Mesenchymal stem cell (in vitro differentiated cells and primary cell): ENCODE measurements at regions not wholly inside any gene's neighbourhood (a gene's known extent, or its start where the extent isn't known, plus 50 kb on each side); places are given as distances from the start of the nearest gene placed in this dataset.
A peak's percentile ranks its signal among the peaks of the same experiment; 100 is the strongest.
"Not testable (repeated sequence)": the region's sequence is repeated elsewhere in the genome, so short reads cannot be mapped to it uniquely, and the experiment has no call there.

Experiments used
- DNase-seq: peaks from one replicate; pipeline ENCODE4 v3.0.0-alpha.2; 2013
- H2AFZ ChIP-seq: one replicate; pipeline ENCODE4 v1.6.1; 2013; ENCODE audit warnings: low read depth, mild to moderate bottlenecking, control low read depth, inconsistent platforms, low read length, moderate library complexity
- H2AK5ac ChIP-seq: 2 replicates; pipeline ENCODE4 v1.6.1; 2013; ENCODE audit warnings: low read length, moderate library complexity, mild to moderate bottlenecking, inconsistent platforms; ENCODE audit not compliant: severe bottlenecking
- H2BK120ac ChIP-seq: one replicate; pipeline ENCODE4 v1.6.1; 2013; ENCODE audit warnings: low read depth, mild to moderate bottlenecking, inconsistent platforms, low read length, moderate library complexity
- H2BK12ac ChIP-seq, 2 experiments: one replicate each; pipeline ENCODE4 v1.6.1; 2013; ENCODE audit warnings: inconsistent platforms in 2 of 2, low read length in 2 of 2, mild to moderate bottlenecking in 2 of 2, moderate library complexity in 2 of 2, control low read depth in 1 of 2
- H2BK15ac ChIP-seq: one replicate; pipeline ENCODE4 v1.6.1; 2013; ENCODE audit warnings: mild to moderate bottlenecking, low read depth, inconsistent platforms; ENCODE audit not compliant: poor library complexity, severe bottlenecking
- H2BK5ac ChIP-seq: 2 replicates; pipeline ENCODE4 v1.6.1; 2013; ENCODE audit warnings: low read depth, mild to moderate bottlenecking, low read length, control low read depth, inconsistent platforms; ENCODE audit not compliant: poor library complexity, severe bottlenecking
- H3K14ac ChIP-seq, 2 experiments: one replicate each; pipeline ENCODE4 v1.6.1; 2013; ENCODE audit warnings: inconsistent platforms in 2 of 2, low read length in 2 of 2, control low read depth in 1 of 2, mild to moderate bottlenecking in 1 of 2, moderate library complexity in 1 of 2
- H3K18ac ChIP-seq, 2 experiments: one replicate each; pipeline ENCODE4 v1.6.1; 2013; ENCODE audit warnings: inconsistent platforms in 2 of 2, low read length in 2 of 2, control low read depth in 1 of 2, low read depth in 1 of 2, mild to moderate bottlenecking in 1 of 2
- H3K23ac ChIP-seq, 2 experiments: one replicate each; pipeline ENCODE4 v1.6.1; 2013; ENCODE audit warnings: inconsistent platforms in 2 of 2, low read length in 2 of 2, mild to moderate bottlenecking in 2 of 2, moderate library complexity in 2 of 2, control low read depth in 1 of 2
- H3K27ac ChIP-seq: 2 replicates; pipeline ENCODE4 v1.5.1; 2013; ENCODE audit warnings: mild to moderate bottlenecking, moderate library complexity, low read length, control low read depth, inconsistent platforms; ENCODE audit not compliant: poor library complexity, severe bottlenecking
- H3K27me3 ChIP-seq, 2 experiments: 2 replicates each; pipeline versions ENCODE4 v1.6.1 to v1.7.0; 2013; ENCODE audit warnings: low read length in 2 of 2, mild to moderate bottlenecking in 2 of 2, moderate library complexity in 2 of 2, control low read depth in 1 of 2, inconsistent platforms in 1 of 2; ENCODE audit not compliant: control insufficient read depth in 1 of 2, insufficient read depth in 1 of 2
- H3K36me3 ChIP-seq, 2 experiments: 2 replicates each; pipeline versions ENCODE4 v1.6.1 to v1.7.0; 2013; ENCODE audit warnings: low read length in 2 of 2, control low read depth in 1 of 2, inconsistent platforms in 1 of 2, low read depth in 1 of 2, mild to moderate bottlenecking in 1 of 2; ENCODE audit not compliant: insufficient read depth in 2 of 2, control insufficient read depth in 1 of 2
- H3K4ac ChIP-seq, 2 experiments: one replicate each; pipeline ENCODE4 v1.6.1; 2013; ENCODE audit warnings: inconsistent platforms in 2 of 2, low read length in 2 of 2, mild to moderate bottlenecking in 2 of 2, moderate library complexity in 2 of 2, control low read depth in 1 of 2, low read depth in 1 of 2
- H3K4me1 ChIP-seq: 2 replicates; pipeline ENCODE4 v1.6.1; 2013; ENCODE audit warnings: low read depth, low read length, control low read depth; ENCODE audit not compliant: control insufficient read depth, insufficient read depth
- H3K4me2 ChIP-seq: 2 replicates; pipeline ENCODE4 v1.6.1; 2013; ENCODE audit warnings: low read length, mild to moderate bottlenecking, inconsistent platforms; ENCODE audit not compliant: poor library complexity, severe bottlenecking
- H3K4me3 ChIP-seq, 2 experiments: 2 replicates each; pipeline versions ENCODE4 v1.5.1 to v1.7.0; 2013; ENCODE audit warnings: low read length in 2 of 2, mild to moderate bottlenecking in 2 of 2, control low read depth in 1 of 2, low read depth in 1 of 2; ENCODE audit not compliant: insufficient read depth in 1 of 2
- H3K79me1 ChIP-seq: replicated peaks from 2 replicates; pipeline ENCODE4 v1.6.1; 2013; ENCODE audit warnings: mild to moderate bottlenecking, control low read depth, low read length, inconsistent platforms; ENCODE audit not compliant: poor library complexity, severe bottlenecking
- H3K9ac ChIP-seq: 2 replicates; pipeline ENCODE4 v1.7.0; 2013; ENCODE audit warnings: mild to moderate bottlenecking, low read length, moderate library complexity
- H3K9me3 ChIP-seq: 2 replicates; pipeline ENCODE4 v1.7.0; 2013; ENCODE audit warnings: mild to moderate bottlenecking, low read length; ENCODE audit not compliant: control insufficient read depth
- H4K8ac ChIP-seq: one replicate; pipeline ENCODE4 v1.6.1; 2013; ENCODE audit warnings: inconsistent platforms, mild to moderate bottlenecking, low read length, moderate library complexity
- H4K91ac ChIP-seq: one replicate; pipeline ENCODE4 v1.6.1; 2013; ENCODE audit warnings: mild to moderate bottlenecking, low read length, inconsistent platforms
- WGBS: methylation state at CpG from one replicate; pipeline ENCODE4 v1.1.7; 2013; ENCODE audit warnings: mixed read lengths; 5-methylcytosine and 5-hydroxymethylcytosine counted together

GRCh38 chr4:120261117-120261516 lies 194.5 kb upstream of the MAD2L1 start:
- no peak overlapping the region for H3K9ac ChIP-seq
- H3K4me1 ChIP-seq, result no peaks in the 10 kb centered on the region
- no peak overlapping the region for H3K4ac ChIP-seq
- H3K9me3 ChIP-seq, result no peaks in the 10 kb centered on the region
- no peak overlapping the region for H3K18ac ChIP-seq
- no peak overlapping the region for H2BK5ac ChIP-seq
- no peak for DNase-seq
- no peak overlapping the region for H2BK15ac ChIP-seq
- H4K8ac ChIP-seq, result no peak overlapping the region
- H3K4me3 ChIP-seq, result no peak overlapping the region
- H2AK5ac ChIP-seq, result no peak overlapping the region
- no peaks in the 10 kb centered on the region for H3K79me1 ChIP-seq
- H3K23ac ChIP-seq, result no peak overlapping the region
- 99% methylated on average over 5 of the region's 6 CpGs for WGBS
- H3K4me2 ChIP-seq, result no peak overlapping the region
- H3K14ac ChIP-seq, result no peak overlapping the region
- no peaks in the 10 kb centered on the region for H3K27me3 ChIP-seq
- H4K91ac ChIP-seq, result no peak overlapping the region
- no peak overlapping the region for H2AFZ ChIP-seq
- H2BK12ac ChIP-seq, result no peak overlapping the region
- H2BK120ac ChIP-seq, result no peak overlapping the region
- H3K36me3 ChIP-seq, result no peaks in the 10 kb centered on the region
- no peak overlapping the region for H3K27ac ChIP-seq

GRCh38 chr4:120256112-120256775 lies 189.6 kb upstream of the MAD2L1 start:
- H3K4ac ChIP-seq, H3K9me3 ChIP-seq: not testable (repeated sequence)

DNA sequence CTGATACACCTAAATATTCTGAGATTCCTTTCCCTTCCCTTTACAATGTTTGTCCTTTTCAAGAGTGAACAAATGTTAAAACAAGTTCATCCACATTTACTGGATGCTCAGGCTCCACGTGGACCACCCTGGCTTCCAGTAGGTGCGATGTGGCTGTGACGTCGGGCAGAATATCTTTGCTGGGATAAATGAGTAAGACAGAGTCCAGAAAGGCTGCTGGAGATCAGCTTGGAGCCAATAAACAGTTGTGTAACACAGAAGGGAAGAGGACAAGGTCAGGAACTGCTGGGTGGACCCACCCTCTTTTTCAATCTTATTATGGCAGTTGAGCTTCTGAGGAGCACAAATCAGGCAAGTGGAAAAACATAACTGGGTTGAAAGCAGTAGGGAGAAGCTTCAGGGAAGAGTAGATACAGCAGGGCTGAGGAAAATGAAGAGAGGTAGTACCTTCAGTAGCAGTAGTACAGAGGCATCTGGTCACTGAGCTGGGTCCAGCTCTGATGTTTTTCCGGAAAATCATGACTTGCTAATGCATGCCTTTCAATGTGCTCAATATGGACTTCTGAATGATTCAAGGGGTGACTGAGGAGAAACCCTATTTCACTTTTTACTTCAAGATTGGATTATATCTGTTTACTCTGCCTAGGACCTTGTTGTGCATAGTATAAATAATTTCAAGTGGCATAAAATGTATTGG lies 171.8 kb upstream of the MAD2L1 start:
- H2BK15ac ChIP-seq, result no peak overlapping the region
- no peak overlapping the region for H3K23ac ChIP-seq
- no peak overlapping the region for H3K9ac ChIP-seq
- H3K27ac ChIP-seq, result no peak overlapping the region
- no peak overlapping the region for H3K4me3 ChIP-seq
- H2BK5ac ChIP-seq, result no peak overlapping the region
- no peaks in the 10 kb centered on the region for H3K79me1 ChIP-seq
- no peak overlapping the region for H3K18ac ChIP-seq
- WGBS, result 95% methylated on average over 5 of the region's 5 CpGs
- H3K36me3 ChIP-seq, result no peaks in the 10 kb centered on the region
- DNase-seq, result no peak
- no peak overlapping the region for H2AFZ ChIP-seq
- H3K4me2 ChIP-seq, result no peak overlapping the region
- no peak overlapping the region for H4K91ac ChIP-seq
- H2BK120ac ChIP-seq, result no peak overlapping the region
- no peak overlapping the region for H4K8ac ChIP-seq
- no peaks in the 10 kb centered on the region for H3K4me1 ChIP-seq
- H3K27me3 ChIP-seq, result no peaks in the 10 kb centered on the region
- H3K14ac ChIP-seq, result no peak overlapping the region
- no peak overlapping the region for H2AK5ac ChIP-seq
- H2BK12ac ChIP-seq, result no peak overlapping the region
- H3K9me3 ChIP-seq, result no peaks in the 10 kb centered on the region
- H3K4ac ChIP-seq, result no peak overlapping the region

More at GRCh38 chr4:120256112-120256775, 189.6 kb upstream of the MAD2L1 start:
- H2BK15ac ChIP-seq, H3K18ac ChIP-seq, H3K4me3 ChIP-seq, H3K23ac ChIP-seq, H3K27ac ChIP-seq, H2AK5ac ChIP-seq, H2BK5ac ChIP-seq, H3K79me1 ChIP-seq, H3K4me1 ChIP-seq, H3K27me3 ChIP-seq, H4K91ac ChIP-seq, H4K8ac ChIP-seq, H2BK12ac ChIP-seq, H3K14ac ChIP-seq, H3K36me3 ChIP-seq, H3K4me2 ChIP-seq, H2BK120ac ChIP-seq, H3K9ac ChIP-seq: not testable (repeated sequence)
- peak; percentile 18 for DNase-seq
- 28% methylated on average over 24 of the region's 28 CpGs for WGBS
- peak overlapping the region; percentile 42 for H2AFZ ChIP-seq

DNA sequence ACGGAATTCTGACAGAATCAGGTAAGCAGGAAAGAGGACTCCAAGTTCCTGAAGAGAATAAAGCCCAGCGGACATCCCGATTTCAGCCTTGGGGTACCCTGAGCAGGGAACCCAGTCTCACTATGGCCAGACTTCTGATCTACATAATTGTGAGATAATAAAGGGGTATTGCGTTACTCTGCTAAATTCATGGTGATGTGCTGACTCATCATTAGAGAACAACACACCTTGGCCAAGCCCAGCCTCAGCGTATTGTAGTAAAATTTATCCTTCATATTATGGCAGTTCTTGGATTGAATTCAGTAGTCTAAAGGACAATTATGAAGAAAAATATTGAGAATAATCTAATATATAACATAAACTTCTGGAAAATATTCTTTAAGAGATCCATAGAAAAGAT lies 170.2 kb upstream of the MAD2L1 start:
- Histone ChIP-seq H3K27me3 (no peaks in the 10 kb centered on the region), H2BK15ac (no peak overlapping the region), H3K23ac (no peak overlapping the region), H2BK5ac (no peak overlapping the region), H3K14ac (no peak overlapping the region), H4K8ac (no peak overlapping the region), H2AK5ac (no peak overlapping the region), H3K18ac (no peak overlapping the region), H3K4ac (no peak overlapping the region), H3K27ac (no peak overlapping the region), H2AFZ (no peak overlapping the region), H3K79me1 (no peaks in the 10 kb centered on the region), H4K91ac (no peak overlapping the region), H2BK12ac (no peak overlapping the region), H3K9me3 (no peaks in the 10 kb centered on the region), H3K9ac (no peak overlapping the region), H3K4me2 (no peak overlapping the region), H3K4me3 (no peak overlapping the region), H2BK120ac (no peak overlapping the region), H3K36me3 (no peaks in the 10 kb centered on the region), H3K4me1 (no peaks in the 10 kb centered on the region)
- WGBS, result 99% methylated on average over 3 of the region's 5 CpGs
- DNase-seq, result no peak
